Heart right ventricle (tissue), 16 donors: ENCODE measurements at regions not wholly inside any gene's neighbourhood (a gene's known extent, or its start where the extent isn't known, plus 50 kb on each side); places are given as distances from the start of the nearest gene placed in this dataset.
"Not testable (repeated sequence)": the region's sequence is repeated elsewhere in the genome, so short reads cannot be mapped to it uniquely, and the experiment has no call there.

Experiments
- ATAC-seq, 8 donors: fragments of 200-7000 bp; cut with Tn5 transposase; one replicate each; pipeline ENCODE4 v1.9.1; 2020; ENCODE audit warnings: mild to moderate bottlenecking in 8 of 8, moderate library complexity in 8 of 8, moderate number of reproducible peaks in 1 of 8
- DNase-seq, 2 donors: peaks; one replicate each; pipeline ENCODE4 v3.0.0-alpha.2; 2020
- H3K27ac ChIP-seq, 10 donors: fragments of 200-600 bp; sonication (generic) in 2 of 10; one replicate each; pipeline versions ENCODE4 v1.5.0 to v1.8.0; 2020 to 2022; ENCODE audit warnings: mild to moderate bottlenecking in 3 of 10
- H3K27me3 ChIP-seq, 7 donors: fragments of 200-600 bp; one replicate each; pipeline ENCODE4 v1.8.0; 2021 to 2022; ENCODE audit warnings: mild to moderate bottlenecking in 2 of 7
- H3K36me3 ChIP-seq, 9 donors: fragments of 200-600 bp; sonication (generic) in 1 of 9; one replicate each; pipeline versions ENCODE4 v1.5.0 to v1.8.0; 2020 to 2022; ENCODE audit warnings: mild to moderate bottlenecking in 2 of 9
- H3K4me1 ChIP-seq, 9 donors: fragments of 200-600 bp; sonication (generic) in 1 of 9; one replicate each; pipeline versions ENCODE4 v1.5.0 to v1.8.0; 2020 to 2022; ENCODE audit warnings: mild to moderate bottlenecking in 4 of 9
- H3K4me3 ChIP-seq, 10 donors: fragments of 200-600 bp; sonication (generic) in 2 of 10; one replicate each; pipeline versions ENCODE4 v1.5.0 to v1.8.0; 2020 to 2022; ENCODE audit warnings: mild to moderate bottlenecking in 7 of 10, moderate library complexity in 2 of 10
- H3K9me3 ChIP-seq, 11 donors: fragments of 200-600 bp in 10 of 11; sonication (generic) in 2 of 11; one replicate each; pipeline versions ENCODE4 v1.5.0 to v1.8.0; 2013 to 2022; ENCODE audit warnings: mild to moderate bottlenecking in 2 of 11, control low read depth in 1 of 11, moderate library complexity in 1 of 11
- WGBS, 2 donors: extraction: QIAGEN DNeasy Blood & Tissue Kit; methylation state at CpG; one replicate each; pipeline ENCODE4 v1.1.7; 2013; ENCODE audit warnings: inconsistent platforms in 1 of 2; 5-methylcytosine and 5-hydroxymethylcytosine counted together
- intact Hi-C, 10 donors: fragments of 100-400 bp; cut with DNase I; formaldehyde crosslinking; loops; one replicate each; pipeline versions ENCODE4 v1.11.1 to v1.14.2; 2022
- TF ChIP-seq, protein P1 (sequence below), 9 donors: fragments of 200-600 bp; sonication (generic) in 2 of 9; IDR thresholded peaks; one replicate each; pipeline versions ENCODE4 v1.5.0 to v1.8.0; 2021 to 2022; ENCODE audit warnings: antibody characterized with exemption in 9 of 9, mild to moderate bottlenecking in 5 of 9, moderate library complexity in 1 of 9
- donor health status: Arrhythmogenic right ventricular cardiomyopathy.
- donor health status: ischemic (EF 13 %, LVEDD 7.1; RV severe dilation, severe dysfunction).
- donor health status: healthy with polysubstance abuse.
- donor health status: DM: no; HTN: yes; CAD: no.
- donor health status: DM: no; HTN: no; CAD: no.
- donor health status: ischemic (EF 25% LVEDD 6.9; RV normal size, moderate dysfunction).
- donor health status: ischemic (EF 25% LVEDD 5.7; RV mildly dilated, moderate dysfunction).
- donor health status: healthy.
- donor health status: DM: yes; HTN: yes; CAD: no.
- donor health status: Ischemic cardiomyopathy.
- donor health status: ischemic (EF 35%, LVEDD 5.7; RV mildly dilated, moderate dysfunction).
- donor health status: nonischemic (EF 11% LVEDD 7.7; RV severe dilation, severe dysfunction).
- donor health status: DM: yes; HTN: yes; CAD: no.
- donor health status: PGD.
- donor health status: ischemic (EF 29% LVEDD 5.4; RV normal size, mild dysfunction).
- donor health status: nonischemic (EF 23%, LVEDD 6.1; RV moderate dilation, normal function).

DNA sequence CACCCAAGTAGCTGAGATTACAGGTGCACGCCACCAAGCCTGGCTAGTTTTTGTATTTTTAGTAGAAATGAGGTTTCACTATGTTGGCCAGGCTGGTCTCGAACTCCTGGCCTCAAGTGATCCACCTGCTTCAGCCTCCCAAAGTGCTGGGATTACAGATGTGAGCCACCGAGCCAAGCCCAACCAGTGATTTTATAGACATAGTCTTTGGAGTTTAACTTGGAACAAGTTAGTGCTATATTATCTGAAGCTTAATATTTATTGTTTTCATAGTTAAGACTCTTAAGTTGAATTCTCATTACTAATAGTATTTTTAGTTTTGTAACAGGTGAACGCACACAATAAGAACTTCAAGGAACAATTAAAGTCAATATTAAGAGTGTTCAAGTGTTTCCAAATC is 122.1 kb downstream of the SPAG6 start:
- intact Hi-C loops, ATAC-seq, H3K4me1 ChIP-seq, H3K27ac ChIP-seq, H3K9me3 ChIP-seq, H3K36me3 ChIP-seq, DNase-seq, H3K4me3 ChIP-seq: not testable (repeated sequence)
- 88 to 90% methylated on average over 4 of the region's 4 CpGs for WGBS, 2 donors
- H3K27me3 ChIP-seq, result peaks cover 0 to 32% (median 24%) of the 10 kb centered on the region in 7 donors

DNA sequence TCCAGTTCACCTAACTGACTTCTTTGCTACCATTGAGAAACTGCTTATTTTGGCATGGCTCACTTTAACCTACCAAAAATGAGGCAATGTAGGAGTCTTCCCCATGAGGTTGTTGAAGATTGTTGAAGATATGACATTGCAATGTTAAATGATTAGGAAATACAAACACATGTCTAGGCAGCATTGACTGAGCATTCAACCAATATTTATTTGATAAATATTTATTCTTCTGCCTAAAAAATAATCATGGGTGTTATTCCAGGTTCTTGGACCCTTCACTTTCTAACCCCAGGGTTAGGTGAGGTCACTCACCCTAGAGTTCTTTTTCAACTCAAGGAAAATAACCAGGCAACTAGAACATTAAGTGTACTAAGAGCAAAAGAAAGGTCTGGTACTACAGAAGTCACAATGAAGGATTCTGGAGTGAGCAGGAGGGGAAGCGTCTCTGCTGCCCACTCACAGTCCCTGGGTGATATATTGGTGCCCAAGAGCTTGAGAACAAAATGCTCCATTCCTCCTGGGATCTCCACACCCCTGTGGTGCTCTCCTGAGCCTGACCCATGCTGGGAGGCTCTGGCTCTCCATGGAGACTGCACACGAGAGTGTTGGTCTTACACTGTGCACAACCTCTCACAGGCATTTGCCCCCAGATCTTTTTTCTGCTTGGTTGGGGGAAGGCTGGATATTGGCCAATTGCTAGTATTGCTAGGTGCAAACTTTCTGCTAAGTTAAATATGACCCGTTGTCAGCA is 123.4 kb downstream of the SPAG6 start:
- intact Hi-C loops, result no loop called here
- TF ChIP-seq, protein P1, sequence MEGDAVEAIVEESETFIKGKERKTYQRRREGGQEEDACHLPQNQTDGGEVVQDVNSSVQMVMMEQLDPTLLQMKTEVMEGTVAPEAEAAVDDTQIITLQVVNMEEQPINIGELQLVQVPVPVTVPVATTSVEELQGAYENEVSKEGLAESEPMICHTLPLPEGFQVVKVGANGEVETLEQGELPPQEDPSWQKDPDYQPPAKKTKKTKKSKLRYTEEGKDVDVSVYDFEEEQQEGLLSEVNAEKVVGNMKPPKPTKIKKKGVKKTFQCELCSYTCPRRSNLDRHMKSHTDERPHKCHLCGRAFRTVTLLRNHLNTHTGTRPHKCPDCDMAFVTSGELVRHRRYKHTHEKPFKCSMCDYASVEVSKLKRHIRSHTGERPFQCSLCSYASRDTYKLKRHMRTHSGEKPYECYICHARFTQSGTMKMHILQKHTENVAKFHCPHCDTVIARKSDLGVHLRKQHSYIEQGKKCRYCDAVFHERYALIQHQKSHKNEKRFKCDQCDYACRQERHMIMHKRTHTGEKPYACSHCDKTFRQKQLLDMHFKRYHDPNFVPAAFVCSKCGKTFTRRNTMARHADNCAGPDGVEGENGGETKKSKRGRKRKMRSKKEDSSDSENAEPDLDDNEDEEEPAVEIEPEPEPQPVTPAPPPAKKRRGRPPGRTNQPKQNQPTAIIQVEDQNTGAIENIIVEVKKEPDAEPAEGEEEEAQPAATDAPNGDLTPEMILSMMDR (IDR thresholded peaks at IDR 0.05), result no peak
- no peak overlapping the region for H3K27ac ChIP-seq
- ATAC-seq, result no peak
- H3K27me3 ChIP-seq, result peaks cover 8 to 46% (median 37%) of the 10 kb centered on the region in 7 donors
- H3K4me1 ChIP-seq, result no peaks in the 10 kb centered on the region
- 80 to 84% methylated on average over 3 of the region's 3 CpGs for WGBS, 2 donors
- no peak overlapping the region for H3K4me3 ChIP-seq
- no peaks in the 10 kb centered on the region for H3K36me3 ChIP-seq
- DNase-seq, result no peak
- no peaks in the 10 kb centered on the region for H3K9me3 ChIP-seq

DNA sequence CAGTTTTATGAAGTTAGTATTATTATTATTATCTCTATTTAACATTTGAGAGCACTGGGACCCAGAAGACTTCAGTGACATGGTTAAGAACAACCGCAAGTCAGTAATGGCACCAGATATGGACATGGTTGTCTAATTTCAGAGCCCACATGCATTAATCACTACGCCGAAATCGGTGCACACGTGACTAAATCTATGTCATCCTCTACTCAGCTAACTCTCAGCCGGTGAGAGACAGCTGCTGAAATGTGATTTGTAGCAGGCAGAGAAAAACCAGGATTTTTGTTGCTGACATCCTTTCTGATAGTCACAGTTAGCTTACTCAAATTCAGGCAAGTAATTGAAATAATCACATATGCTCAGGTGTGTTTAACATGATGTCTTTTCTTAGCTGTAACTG is 127.7 kb downstream of the SPAG6 start:
- Histone ChIP-seq H3K9me3 (no peaks in the 10 kb centered on the region), H3K4me1 (peaks cover 6 to 27% (median 22%) of the 10 kb centered on the region in 9 donors), H3K27ac (no peak overlapping the region), H3K36me3 (no peaks in the 10 kb centered on the region), H3K27me3 (peaks cover 27 to 89% (median 80%) of the 10 kb centered on the region in 7 donors), H3K4me3 (no peak overlapping the region)
- TF ChIP-seq, protein P1 (IDR thresholded peaks at IDR 0.05), result no peak
- ATAC-seq, result no peak
- 78 to 83% methylated on average over 6 of the region's 6 CpGs for WGBS, 2 donors
- DNase-seq, result no peak
- intact Hi-C loops, result no loop called here

DNA sequence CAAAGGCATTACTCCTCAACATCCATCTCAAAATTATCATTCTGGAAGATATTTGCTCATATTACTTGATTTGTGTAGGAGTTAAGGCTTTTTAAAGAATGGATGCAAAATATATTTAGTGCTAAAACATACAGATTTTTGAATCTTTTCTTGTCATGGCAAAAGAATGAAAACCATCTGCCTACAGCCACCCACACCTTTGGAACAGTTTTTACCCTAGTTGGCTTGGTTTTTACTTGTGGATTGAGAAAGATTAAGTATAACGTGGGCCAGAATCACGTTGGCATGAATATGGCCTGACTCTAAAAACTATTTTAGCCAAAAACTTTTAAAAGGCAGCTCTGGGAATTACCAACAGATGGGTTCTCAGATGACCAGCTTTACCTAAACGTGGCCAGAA is 128.2 kb downstream of the SPAG6 start:
- TF ChIP-seq, protein P1 (IDR thresholded peaks at IDR 0.05), result no peak
- intact Hi-C loops, result no loop called here
- H3K36me3 ChIP-seq, result no peaks in the 10 kb centered on the region
- H3K9me3 ChIP-seq, result no peaks in the 10 kb centered on the region
- DNase-seq, result no peak
- peaks cover 6 to 27% (median 22%) of the 10 kb centered on the region in 9 donors for H3K4me1 ChIP-seq
- WGBS, 2 donors, result 64 to 65% methylated on average over 3 of the region's 3 CpGs
- H3K27ac ChIP-seq, result no peak overlapping the region
- no peak overlapping the region for H3K4me3 ChIP-seq
- no peak for ATAC-seq
- peaks cover 27 to 90% (median 84%) of the 10 kb centered on the region in 7 donors for H3K27me3 ChIP-seq
